Kidney tubule cell (primary cell): ENCODE measurements at regions not wholly inside any gene's neighbourhood (a gene's known extent, or its start where the extent isn't known, plus 50 kb on each side); places are given as distances from the start of the nearest gene placed in this dataset.
A peak's percentile ranks its signal among the peaks of the same experiment; 100 is the strongest.
"Not testable (repeated sequence)": the region's sequence is repeated elsewhere in the genome, so short reads cannot be mapped to it uniquely, and the experiment has no call there.

Experiments used
- DNase-seq: peaks from one replicate; pipeline ENCODE4 v3.0.0-alpha.2; 2018; ENCODE audit warnings: low spot score

- no peak for DNase-seq
Observed at GRCh38 chr13:43946281-43946680, 66.6 kb downstream of the LACC1 start.

GRCh38 chr13:43947897-43948458 lies 68.3 kb downstream of the LACC1 start:
- DNase-seq: no peak

GRCh38 chr13:43953370-43953769 lies 73.7 kb downstream of the LACC1 start:
- peak; percentile 23 for DNase-seq

GRCh38 chr13:43956975-43957374 lies 77.3 kb downstream of the LACC1 start:
- DNase-seq: not testable (repeated sequence)

- peak; percentile 53 for DNase-seq
Observed at GRCh38 chr13:43959291-43959690, 79.6 kb downstream of the LACC1 start.

- no peak for DNase-seq
Observed at GRCh38 chr13:43961909-43962308, 82.2 kb downstream of the LACC1 start.

- DNase-seq: no peak
Observed at GRCh38 chr13:43963726-43964125, 84.0 kb downstream of the LACC1 start.

GRCh38 chr13:43964698-43965458 lies 85.2 kb downstream of the LACC1 start:
- no peak for DNase-seq

- no peak for DNase-seq
Observed at GRCh38 chr13:43965459-43965845, 85.7 kb downstream of the LACC1 start.

GRCh38 chr13:43968251-43968942 lies 88.7 kb downstream of the LACC1 start:
- DNase-seq: not testable (repeated sequence)

GRCh38 chr13:43968943-43969690 lies 89.4 kb downstream of the LACC1 start:
- not testable (repeated sequence) for DNase-seq

- DNase-seq: not testable (repeated sequence)
Observed at GRCh38 chr13:43969919-43970318, 90.2 kb downstream of the LACC1 start.

GRCh38 chr13:43970520-43971242 lies 91.0 kb downstream of the LACC1 start:
- not testable (repeated sequence) for DNase-seq

GRCh38 chr13:43971324-43971723 lies 91.6 kb downstream of the LACC1 start:
- not testable (repeated sequence) for DNase-seq

GRCh38 chr13:43977911-43978310 lies 98.2 kb downstream of the LACC1 start:
- no peak for DNase-seq

- no peak for DNase-seq
Observed at GRCh38 chr13:43978688-43979087, 99.0 kb downstream of the LACC1 start.

- DNase-seq: no peak
Observed at GRCh38 chr13:43979492-43979891, 99.8 kb downstream of the LACC1 start.

GRCh38 chr13:43980587-43980986 lies 100.9 kb downstream of the LACC1 start:
- no peak for DNase-seq

GRCh38 chr13:43981091-43981490 lies 101.4 kb downstream of the LACC1 start:
- DNase-seq: no peak

- no peak for DNase-seq
Observed at GRCh38 chr13:43981512-43982301, 102.0 kb downstream of the LACC1 start.

GRCh38 chr13:43983373-43983772 lies 103.7 kb downstream of the LACC1 start:
- DNase-seq: no peak
